NT2/D1 (cell line): ENCODE measurements at regions not wholly inside any gene's neighbourhood (a gene's known extent, or its start where the extent isn't known, plus 50 kb on each side); places are given as distances from the start of the nearest gene placed in this dataset.

Experiments
- YY1 ChIP-seq: IDR thresholded peaks from 2 replicates; pipeline ENCODE4 v1.6.1; 2011; ENCODE audit not compliant: insufficient read length, insufficient read depth
- ZNF274 ChIP-seq: IDR thresholded peaks from 2 replicates; pipeline ENCODE4 v1.6.1; 2011; ENCODE audit warnings: mild to moderate bottlenecking, low read depth, low read length

GRCh38 chr10:122749886-122750285 lies 50.2 kb upstream of the C10orf120 start:
- no peak for TF ChIP-seq YY1
- no peak for TF ChIP-seq ZNF274
